HCEC 1CT (cell line): ENCODE measurements at regions not wholly inside any gene's neighbourhood (a gene's known extent, or its start where the extent isn't known, plus 50 kb on each side); places are given as distances from the start of the nearest gene placed in this dataset.
"Not testable (repeated sequence)": the region's sequence is repeated elsewhere in the genome, so short reads cannot be mapped to it uniquely, and the experiment has no call there.

ENCODE experiments used
- DNase-seq: peaks from one replicate; pipeline ENCODE4 v3.0.0-alpha.2; 2017

DNA sequence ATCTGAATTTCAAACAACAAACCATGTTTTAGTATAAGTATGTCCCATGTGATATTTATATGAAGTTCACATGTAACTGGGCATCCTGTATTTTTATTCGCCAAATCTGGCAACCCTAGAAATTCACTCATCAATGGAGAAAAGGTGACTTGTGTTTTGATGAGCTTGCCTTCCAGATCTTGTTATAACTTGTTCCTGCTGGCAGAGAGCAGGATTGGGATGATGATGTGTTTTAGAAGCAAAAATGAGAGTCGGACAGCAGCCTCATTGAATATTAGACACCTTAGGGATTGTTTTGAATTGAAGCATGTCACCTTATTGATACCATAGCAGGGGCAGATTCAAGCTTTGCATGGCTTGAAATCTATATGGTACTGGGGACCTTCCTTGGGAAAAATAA lies 85.4 kb upstream of the MED13 start:
- no peak for DNase-seq

GRCh38 chr17:62149961-62150360 lies 84.9 kb upstream of the MED13 start:
- no peak for DNase-seq

- no peak for DNase-seq
Observed at GRCh38 chr17:62147284-62147683, 82.2 kb upstream of the MED13 start.

DNA sequence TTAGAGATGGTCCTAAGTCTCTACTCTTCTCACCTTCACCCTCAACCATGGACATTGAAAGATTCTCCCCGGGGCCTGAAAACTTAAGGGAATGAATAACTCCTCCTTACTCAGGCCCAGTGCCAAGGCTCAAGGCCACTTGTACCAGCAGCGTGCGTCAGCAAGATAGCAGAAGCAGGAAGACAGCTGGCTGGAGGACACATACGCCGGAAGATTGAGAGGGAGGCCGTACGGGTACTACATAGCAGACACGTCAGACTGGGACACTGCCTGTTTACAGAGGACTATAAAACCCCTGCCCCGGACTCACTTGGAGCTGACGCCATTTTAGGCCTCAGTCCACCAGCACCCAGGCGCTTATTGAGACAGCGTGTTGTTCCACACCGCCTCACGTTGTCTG lies 75.8 kb upstream of the MED13 start:
- DNase-seq: no peak

DNA sequence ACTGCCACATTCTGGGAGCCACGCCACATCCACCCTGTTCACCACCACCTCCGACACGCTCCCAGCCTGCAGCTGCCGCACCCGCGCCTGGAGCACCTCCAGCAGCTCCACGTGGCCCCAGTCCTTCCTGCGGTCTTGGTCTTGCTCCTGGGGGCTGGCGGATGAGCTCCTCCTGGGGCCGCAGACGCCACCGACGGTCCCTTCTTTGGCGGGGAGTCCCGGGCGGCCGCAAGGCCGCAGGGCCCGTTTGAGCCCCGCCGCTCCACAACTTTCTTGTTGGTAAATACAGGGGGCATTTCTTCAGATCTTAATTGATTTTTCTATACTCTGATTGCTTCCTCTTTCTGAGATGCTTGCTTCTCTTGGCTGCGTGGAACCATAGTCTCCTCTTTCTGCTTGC lies 75.3 kb upstream of the MED13 start:
- DNase-seq: no peak

- not testable (repeated sequence) for DNase-seq
Observed at GRCh38 chr17:62139690-62140354, 74.7 kb upstream of the MED13 start.

- no peak for DNase-seq
Observed at GRCh38 chr17:62139141-62139540, 74.1 kb upstream of the MED13 start.

DNA sequence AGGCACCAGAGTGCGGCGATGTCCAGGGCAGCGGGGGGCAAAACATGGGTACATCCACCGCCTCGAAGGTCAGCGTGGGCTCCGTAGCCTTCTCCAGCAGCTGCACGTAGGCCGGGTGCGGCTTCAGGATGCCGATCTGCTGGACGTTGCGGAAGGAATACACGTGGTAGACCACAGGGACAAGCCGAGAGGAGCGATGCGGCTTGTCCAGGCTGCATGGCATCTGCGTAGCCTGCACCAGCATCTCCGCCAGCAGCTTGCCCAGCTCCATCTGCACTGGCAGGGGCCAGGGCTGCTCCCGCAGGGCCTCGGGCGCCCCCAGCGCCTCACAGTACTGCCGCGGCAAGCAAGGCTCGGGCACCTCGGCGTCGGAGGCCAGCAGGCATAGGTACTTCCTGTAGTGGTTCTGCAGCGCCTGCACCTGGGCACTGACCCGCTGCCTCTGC lies 73.6 kb upstream of the MED13 start:
- DNase-seq: not testable (repeated sequence)

- DNase-seq: not testable (repeated sequence)
Observed at GRCh38 chr17:62137734-62138624, 72.9 kb upstream of the MED13 start.

DNA sequence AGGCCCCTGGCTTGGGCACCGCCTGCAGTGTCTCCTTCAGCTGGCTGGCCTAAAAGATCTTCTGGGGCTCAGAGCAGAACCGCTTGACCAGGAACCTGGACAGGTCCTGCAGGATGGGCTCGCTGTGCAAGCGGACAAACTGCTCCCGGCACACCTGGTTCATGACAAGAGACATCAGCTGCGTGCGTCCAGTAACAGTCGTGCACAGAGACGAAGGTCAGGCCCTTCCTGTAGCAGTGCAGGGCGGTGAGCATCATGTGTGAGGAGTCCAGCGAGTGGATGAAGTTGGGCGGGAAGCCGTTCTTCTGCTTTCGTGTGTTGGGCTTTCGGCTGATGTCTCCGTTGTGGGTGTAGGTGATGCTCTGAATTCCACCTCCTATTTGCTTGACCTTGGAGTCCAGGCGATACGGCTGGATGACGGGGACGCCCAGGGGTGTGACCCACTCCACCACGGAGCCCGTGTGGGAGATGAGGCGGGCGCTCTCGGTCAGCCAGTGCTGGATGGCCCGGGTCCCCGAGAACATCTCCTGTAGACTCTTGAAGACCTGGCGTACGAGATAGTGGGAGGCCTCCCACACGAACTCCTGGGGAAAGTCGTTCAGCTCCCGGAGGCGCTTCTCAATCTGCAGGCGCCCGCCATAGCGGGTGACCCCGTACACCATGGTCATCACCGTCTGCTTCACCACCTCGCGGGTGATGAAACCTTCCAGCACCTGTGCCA lies 72.1 kb upstream of the MED13 start:
- not testable (repeated sequence) for DNase-seq

DNA sequence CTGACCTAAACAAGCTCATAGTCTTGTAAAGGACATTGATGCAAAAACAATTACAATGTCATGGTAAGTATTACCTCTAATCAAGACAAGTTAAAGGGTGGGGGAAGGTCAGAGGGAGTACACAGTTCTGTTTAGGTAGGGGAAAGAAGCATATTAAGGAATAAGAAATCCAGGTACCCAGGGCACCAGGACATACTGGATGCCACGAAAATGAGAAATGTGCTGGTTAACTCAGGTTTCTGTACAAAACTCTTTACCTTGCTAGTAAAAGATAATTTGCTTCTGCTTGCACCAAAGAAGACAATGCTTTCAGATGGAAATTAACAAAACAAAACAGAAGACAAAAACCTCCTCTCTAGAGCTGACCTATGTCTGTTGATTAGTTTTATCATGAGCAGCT lies 70.7 kb upstream of the MED13 start:
- no peak for DNase-seq

DNA sequence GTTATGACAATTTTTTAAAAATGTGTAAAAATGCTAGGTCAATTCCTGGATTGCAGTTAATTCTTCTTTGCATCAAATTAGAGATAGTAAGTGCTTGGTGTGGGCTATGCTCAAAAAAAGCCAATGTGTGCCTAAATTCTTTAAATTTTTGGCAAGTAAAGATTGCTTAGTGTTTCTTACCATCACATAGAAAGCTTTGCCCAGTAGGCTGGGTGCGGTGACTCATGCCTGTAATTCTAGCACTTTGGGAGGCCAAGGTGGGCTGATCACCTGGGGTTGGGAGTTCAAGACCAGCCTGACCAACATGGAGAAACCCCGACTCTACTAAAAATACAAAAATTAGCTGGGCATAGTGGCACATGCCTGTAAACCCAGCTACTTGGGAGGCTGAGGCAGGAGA lies 70.0 kb upstream of the MED13 start:
- not testable (repeated sequence) for DNase-seq

DNA sequence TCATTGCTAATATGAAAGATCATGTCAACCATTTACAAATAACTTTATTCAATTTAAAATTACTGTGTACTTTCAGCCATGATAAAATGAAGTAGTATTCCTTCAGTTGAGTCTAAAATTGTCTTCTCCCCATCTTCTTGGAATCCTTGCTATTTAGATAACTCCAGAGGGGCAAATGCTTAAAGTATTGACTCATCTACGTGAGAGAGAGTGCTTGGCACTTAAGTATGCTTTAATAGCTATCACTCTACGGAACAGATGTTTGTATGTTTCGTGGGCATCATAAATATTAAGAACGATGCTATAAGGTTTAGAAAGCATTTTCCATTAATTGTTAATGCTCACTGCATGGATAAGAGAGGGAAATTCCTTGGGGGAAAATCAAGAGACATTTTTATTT lies 69.3 kb upstream of the MED13 start:
- peak; percentile 8 for DNase-seq

DNA sequence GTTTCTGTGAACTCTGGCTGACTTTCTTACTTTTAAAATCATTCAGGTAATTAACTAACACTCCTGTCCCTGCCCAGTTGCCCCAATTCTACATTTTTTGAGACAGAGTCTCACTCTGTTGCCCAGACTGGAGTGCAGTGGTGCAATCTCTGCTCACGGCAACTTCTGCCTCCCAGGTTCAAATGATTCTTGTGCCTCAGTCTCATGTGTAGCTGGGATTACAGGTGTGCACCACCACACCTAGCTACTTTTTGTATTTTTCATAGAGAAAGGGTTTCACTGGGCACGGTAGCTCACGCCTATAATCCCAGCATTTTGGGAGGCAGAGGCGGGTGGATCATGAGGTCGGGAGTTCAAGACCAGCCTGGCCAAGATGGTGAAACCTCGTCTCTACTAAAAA lies 66.2 kb upstream of the MED13 start:
- not testable (repeated sequence) for DNase-seq

- DNase-seq: no peak
Observed at GRCh38 chr17:62130739-62131138, 65.7 kb upstream of the MED13 start.

DNA sequence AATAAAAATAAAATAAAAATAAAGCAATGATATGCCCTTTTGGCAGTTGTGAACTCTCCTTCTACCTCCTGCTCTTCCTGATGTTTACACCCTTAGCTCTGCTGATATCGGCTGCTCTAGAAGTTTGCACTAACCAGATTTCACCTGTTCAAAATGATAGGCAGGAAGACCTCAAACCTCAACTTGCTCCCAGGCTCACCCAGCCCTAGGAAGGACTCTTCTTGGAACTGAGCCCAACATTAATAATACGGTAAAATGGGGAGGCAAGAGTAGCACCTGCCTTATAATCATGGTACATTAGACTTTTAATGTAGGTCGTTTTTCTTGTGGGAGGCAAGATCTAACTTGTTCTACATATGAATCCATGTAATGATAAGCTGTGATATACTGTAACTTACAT lies 61.2 kb upstream of the MED13 start:
- DNase-seq: no peak

- no peak for DNase-seq
Observed at GRCh38 chr17:62125307-62125706, 60.2 kb upstream of the MED13 start.

GRCh38 chr17:62121025-62121730 lies 56.1 kb upstream of the MED13 start:
- no peak for DNase-seq

DNA sequence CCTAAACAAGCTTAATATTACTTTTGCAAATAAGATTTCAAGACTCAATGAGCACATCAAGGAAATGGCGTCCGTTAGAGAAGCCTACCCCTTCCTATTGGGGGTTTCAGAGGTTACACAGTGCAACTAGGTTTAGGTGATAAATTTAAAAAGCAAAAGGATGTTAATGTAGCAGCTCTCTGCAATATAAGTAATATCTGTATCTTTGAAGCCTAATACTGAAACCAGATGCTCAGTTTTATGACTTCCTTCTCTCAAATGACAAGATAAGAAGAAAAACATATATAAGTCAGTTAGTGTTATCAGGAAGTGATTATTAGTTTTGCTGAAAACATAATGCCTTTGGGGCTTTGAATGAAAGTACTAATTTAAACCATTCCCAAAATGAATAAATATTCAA lies 54.3 kb upstream of the MED13 start:
- no peak for DNase-seq
